ENCODE measurements at regions not wholly inside any gene's neighbourhood (a gene's known extent, or its start where the extent isn't known, plus 50 kb on each side); places are given as distances from the start of the nearest gene placed in this dataset.
A peak's percentile ranks its signal among the peaks of the same experiment; 100 is the strongest.

GRCh38 chr19:28680111-28680510 lies 532.8 kb downstream of the UQCRFS1 start:
- no peak for DNase-seq (ENCODE audit: low read depth)

GRCh38 chr19:28670836-28671235 lies 542.1 kb downstream of the UQCRFS1 start:
- no peak for DNase-seq (ENCODE audit: low read depth)

DNA sequence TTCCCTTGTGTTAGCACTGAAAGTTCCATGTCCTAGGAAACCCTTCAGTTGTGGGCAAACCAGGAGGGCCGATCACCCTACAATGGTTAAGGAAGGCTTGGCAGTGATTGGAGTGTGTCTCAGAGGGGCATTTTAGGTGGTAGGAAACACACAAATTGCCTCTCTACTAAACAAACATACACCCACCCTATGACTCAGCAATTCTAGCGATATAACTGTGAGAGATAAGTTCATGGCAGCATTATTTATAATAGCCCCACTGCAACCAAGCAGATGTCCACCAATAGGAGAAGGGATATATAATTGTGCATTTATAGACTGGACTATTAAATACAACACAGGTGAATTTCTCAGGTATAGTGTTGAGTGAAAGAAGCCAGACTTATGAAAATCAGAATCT lies 543.1 kb downstream of the UQCRFS1 start:
- no peak for DNase-seq (ENCODE audit: low read depth)

DNA sequence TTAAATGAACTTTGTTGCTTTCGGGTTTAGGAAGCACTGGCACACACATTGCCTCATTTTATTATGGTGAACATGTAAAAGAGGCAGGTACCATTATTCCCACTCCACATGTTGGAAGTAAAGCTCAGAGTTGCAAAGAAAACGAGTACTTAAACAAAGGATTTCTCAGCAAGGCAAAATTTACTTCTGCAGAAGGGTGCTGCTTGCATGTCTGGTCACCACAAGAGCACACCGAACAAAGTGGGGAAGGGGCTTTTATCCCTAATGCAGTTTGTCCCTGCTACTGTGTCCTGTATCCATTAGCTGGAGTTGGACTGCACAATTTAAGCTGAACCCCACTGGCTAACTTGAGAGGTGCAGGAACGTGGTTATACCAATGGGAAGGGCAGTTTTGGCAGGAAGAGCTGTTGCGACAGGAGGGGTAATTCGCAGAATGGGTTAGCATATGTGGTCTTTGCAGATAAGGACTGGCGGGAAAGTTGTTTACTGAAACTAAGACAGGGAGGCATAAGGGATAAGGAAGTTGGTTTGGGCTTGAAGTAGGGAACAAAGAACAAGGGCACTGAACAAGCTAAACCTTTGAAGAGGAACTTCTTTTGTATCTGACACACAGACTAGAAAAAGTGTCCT lies 545.5 kb downstream of the UQCRFS1 start:
- no peak for DNase-seq (ENCODE audit: low read depth)

DNA sequence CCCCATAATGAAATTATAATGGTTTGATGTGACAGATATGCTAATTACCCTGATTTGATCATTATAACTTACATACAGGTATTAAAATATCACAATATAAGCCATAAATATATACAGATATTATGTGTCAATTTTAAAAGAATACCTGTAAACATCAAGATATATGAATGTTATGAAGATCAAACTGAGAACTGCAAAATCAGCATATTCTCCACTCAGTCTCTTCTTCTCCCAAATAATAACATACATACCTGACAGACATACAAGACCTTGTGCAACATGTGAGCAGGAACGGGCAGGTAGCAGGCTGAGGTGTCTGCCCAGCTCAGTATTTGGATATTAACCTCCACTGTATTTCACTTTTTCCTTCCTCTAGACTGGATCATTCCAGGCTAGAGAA lies 547.2 kb downstream of the UQCRFS1 start:
- DNase-seq (ENCODE audit: low read depth), result no peak

- no peak for DNase-seq (ENCODE audit: low read depth)
Observed at GRCh38 chr19:28656644-28657043, 556.3 kb downstream of the UQCRFS1 start.

DNA sequence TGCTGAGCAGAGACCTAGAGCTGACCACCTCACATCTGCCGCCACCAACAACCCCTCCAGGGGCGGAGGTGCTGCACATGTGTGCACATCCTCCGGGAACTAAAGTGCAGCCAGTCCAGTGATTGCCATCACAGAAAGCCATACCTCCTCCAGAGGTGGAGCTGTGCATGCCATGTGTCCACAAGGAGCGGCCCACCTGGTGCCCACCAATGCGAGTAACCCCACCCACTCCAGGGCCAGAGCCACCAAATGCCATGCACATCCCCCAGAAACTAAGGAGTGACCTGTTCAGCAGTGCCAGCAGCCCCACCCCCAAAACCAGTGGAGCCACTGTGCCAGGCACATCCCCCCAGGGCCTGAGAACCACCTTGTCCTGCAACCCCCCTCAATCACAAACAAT lies 557.9 kb downstream of the UQCRFS1 start:
- no peak for DNase-seq (ENCODE audit: low read depth)

- DNase-seq (ENCODE audit: low read depth), result no peak
Observed at GRCh38 chr19:28652765-28653164, 560.2 kb downstream of the UQCRFS1 start.

DNA sequence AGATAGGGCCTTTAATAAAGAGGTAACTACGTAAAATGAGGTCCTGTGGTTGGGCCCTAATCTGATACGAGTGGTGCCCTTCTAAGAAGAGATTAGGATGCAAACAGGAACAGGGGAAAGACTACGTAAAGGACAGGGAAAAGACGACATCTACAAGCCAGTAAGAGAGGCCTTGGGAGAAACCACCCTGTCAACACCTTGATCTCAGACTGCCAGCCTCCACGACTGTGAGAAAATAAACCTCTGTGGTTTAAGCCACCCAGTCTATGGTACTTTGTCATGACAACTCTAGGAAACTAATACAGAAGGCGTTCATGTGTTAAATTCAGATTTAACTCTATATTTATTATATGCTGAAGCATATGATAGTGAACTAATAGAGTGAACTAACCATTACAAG lies 566.3 kb downstream of the UQCRFS1 start:
- DNase-seq (ENCODE audit: low read depth), result no peak

GRCh38 chr19:28644169-28644775 lies 568.7 kb downstream of the UQCRFS1 start:
- DNase-seq (ENCODE audit: low read depth), result no peak

DNA sequence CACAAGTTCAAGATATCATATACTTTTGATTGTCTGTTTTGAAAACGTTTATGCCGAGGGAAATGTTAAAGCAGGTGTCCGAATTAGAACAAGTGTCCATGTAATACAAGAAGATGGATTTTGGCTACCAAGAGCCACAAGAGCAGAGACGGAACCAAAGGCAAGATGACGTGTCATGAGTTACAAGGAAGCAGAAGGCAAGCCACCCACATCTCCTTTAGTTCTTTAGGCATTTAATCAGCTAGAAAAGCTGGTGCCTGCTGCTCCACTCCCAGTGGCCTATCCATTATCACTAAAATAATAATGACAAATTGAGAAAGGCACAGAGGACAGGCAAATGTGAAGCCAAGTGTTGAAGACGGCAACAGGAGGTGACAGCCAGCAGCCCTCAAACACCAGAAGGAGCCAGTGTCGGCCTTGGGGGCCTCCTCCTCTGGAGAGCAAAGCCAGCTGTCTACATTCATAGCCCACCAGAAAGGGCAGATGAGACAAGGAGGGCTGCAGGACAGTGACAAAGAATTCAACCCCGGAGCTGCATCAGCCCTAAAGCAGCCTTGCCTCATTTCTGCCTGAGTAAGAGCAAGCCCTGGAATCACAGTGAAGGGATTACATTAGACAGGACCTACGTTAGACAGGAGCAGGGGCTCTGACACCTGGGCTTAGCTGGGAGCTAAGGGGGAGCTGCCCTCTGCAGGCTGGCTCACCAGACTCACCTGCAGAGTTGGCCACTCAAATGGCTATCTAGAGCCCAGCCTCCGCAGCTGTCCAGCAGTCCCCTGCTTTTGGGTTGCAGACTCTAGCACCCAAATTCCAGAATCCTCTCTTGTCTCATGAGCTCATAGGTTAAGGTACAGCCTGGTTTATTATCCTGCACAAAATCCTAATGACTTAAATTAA lies 569.9 kb downstream of the UQCRFS1 start:
- DNase-seq (ENCODE audit: low read depth), result no peak

DNA sequence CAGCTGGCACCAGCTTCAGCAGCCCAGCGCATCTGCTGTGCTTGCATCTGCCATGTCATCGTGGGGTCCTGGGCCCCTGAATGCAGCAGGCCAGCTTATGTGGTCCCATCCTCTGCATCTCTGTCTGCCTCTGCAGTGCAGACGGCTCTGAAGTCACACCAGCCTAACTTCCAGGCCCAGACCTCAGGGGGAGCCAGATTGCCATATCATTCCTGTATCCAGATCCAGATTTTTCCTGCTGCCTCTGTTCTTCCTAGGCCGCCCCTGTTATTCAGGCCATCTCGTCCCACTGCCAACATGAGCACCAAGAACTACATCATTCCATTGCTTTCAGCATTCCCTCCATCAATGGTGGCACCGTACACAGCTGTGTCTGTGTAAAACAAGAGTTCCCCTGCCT lies 571.6 kb downstream of the UQCRFS1 start:
- no peak for DNase-seq (ENCODE audit: low read depth)

DNA sequence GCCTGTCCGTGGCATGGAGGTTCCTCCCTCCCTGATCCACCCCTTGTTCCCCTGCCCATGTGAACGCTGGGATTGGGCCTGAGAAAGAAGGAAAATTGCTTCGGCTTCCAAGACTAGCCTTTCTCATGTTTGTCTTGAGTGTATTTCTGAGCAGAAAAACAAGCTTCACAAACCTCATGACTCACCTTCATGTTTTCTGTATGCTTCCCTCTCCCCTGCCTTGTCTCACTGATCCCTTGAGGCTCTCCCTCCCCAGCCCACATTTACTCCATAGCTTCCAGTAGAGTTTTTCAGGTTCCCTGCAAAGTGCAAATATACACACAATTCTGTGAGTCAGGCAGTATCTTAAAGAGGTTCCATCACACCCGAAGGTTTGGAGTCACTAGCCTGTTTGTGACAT lies 572.4 kb downstream of the UQCRFS1 start:
- DNase-seq (ENCODE audit: low read depth), result no peak

GRCh38 chr19:28638445-28638844 lies 574.5 kb downstream of the UQCRFS1 start:
- no peak for DNase-seq (ENCODE audit: low read depth)

GRCh38 chr19:28636706-28637105 lies 576.2 kb downstream of the UQCRFS1 start:
- DNase-seq (ENCODE audit: low read depth), result no peak

GRCh38 chr19:28636016-28636629 lies 576.8 kb downstream of the UQCRFS1 start:
- no peak for DNase-seq (ENCODE audit: low read depth)

- no peak for DNase-seq (ENCODE audit: low read depth)
Observed at GRCh38 chr19:28634837-28635236, 578.1 kb downstream of the UQCRFS1 start.

- DNase-seq (ENCODE audit: low read depth), result no peak
Observed at GRCh38 chr19:28634019-28634328, 579.0 kb downstream of the UQCRFS1 start.

GRCh38 chr19:28633319-28634018 lies 579.5 kb downstream of the UQCRFS1 start:
- DNase-seq (ENCODE audit: low read depth), result peak; percentile 25

GRCh38 chr19:28632371-28633080 lies 580.4 kb downstream of the UQCRFS1 start:
- no peak for DNase-seq (ENCODE audit: low read depth)

GRCh38 chr19:28631961-28632360 lies 581.0 kb downstream of the UQCRFS1 start:
- no peak for DNase-seq (ENCODE audit: low read depth)

GRCh38 chr19:28627669-28628068 lies 585.3 kb downstream of the UQCRFS1 start:
- no peak for DNase-seq (ENCODE audit: low read depth)

All from stimulated activated CD8-positive, alpha-beta memory T cell treated with anti-CD3 and anti-CD28 coated beads, Interleukin-12 subunit alpha, Interleukin-12 subunit beta, amount 100 ng/mL, for 1 hour (primary cell).